MCF 10A (cell line): ENCODE measurements at regions not wholly inside any gene's neighbourhood (a gene's known extent, or its start where the extent isn't known, plus 50 kb on each side); places are given as distances from the start of the nearest gene placed in this dataset.

Experiments used
- BruUV-seq: library from RNA; stranded (reverse); fragments of 400-500 nt; replicated peaks from 2 replicates; lab custom pipeline; 2021; lab: Mats Ljungman, UMichigan
- CTCF ChIA-PET: fragments of 300-600 bp; sonication (Branson Sonifier 250); formaldehyde crosslinking; extraction: SDS; loops from one replicate; lab custom pipeline; 2021; ENCODE audit warnings: antibody characterized with exemption, inconsistent platforms; lab: Yijun Ruan, JAX
- POLR2A ChIA-PET: fragments of 300-600, 350-650 bp; sonication (Branson Sonifier 250); formaldehyde crosslinking; extraction: SDS; loops from one replicate; lab custom pipeline; 2020; ENCODE audit warnings: antibody characterized with exemption, inconsistent platforms; lab: Yijun Ruan, JAX
- DNase-seq: peaks from one replicate; pipeline ENCODE4 v3.0.0-alpha.2; 2018; ENCODE audit not compliant: unreplicated experiment
- H3K27ac Mint-ChIP-seq: one replicate; pipeline ENCODE4 v1.8.0; 2022; ENCODE audit warnings: mild to moderate bottlenecking, low read depth, mixed read lengths; ENCODE audit not compliant: unreplicated experiment
- H3K27me3 Mint-ChIP-seq: one replicate; pipeline ENCODE4 v1.8.0; 2022; ENCODE audit warnings: mixed read lengths; ENCODE audit not compliant: insufficient read depth, unreplicated experiment
- H3K36me3 Mint-ChIP-seq: one replicate; pipeline ENCODE4 v1.8.0; 2022; ENCODE audit warnings: mild to moderate bottlenecking, moderate library complexity, mixed read lengths; ENCODE audit not compliant: insufficient read depth, unreplicated experiment
- H3K4me1 Mint-ChIP-seq: one replicate; pipeline ENCODE4 v1.8.0; 2022; ENCODE audit warnings: mixed read lengths; ENCODE audit not compliant: insufficient read depth, unreplicated experiment
- H3K4me3 Mint-ChIP-seq: one replicate; pipeline ENCODE4 v1.8.0; 2022; ENCODE audit warnings: mild to moderate bottlenecking, moderate library complexity, mixed read lengths; ENCODE audit not compliant: unreplicated experiment
- H3K9me3 Mint-ChIP-seq: one replicate; pipeline ENCODE4 v1.8.0; 2022; ENCODE audit warnings: mixed read lengths; ENCODE audit not compliant: unreplicated experiment
- CTCF ChIP-seq: fragments of 200-600 bp; IDR thresholded peaks from one replicate; pipeline ENCODE4 v1.8.0; 2022; ENCODE audit warnings: antibody characterized with exemption, mild to moderate bottlenecking; ENCODE audit not compliant: unreplicated experiment
- intact Hi-C: fragments of 100-400 bp; cut with micrococcal nuclease; formaldehyde crosslinking; loops from 2 replicates; pipeline ENCODE4 v1.14.1; 2022

GRCh38 chr13:77389625-77390000, 62.7 kb upstream of the MYCBP2 start:
- Mint-ChIP-seq H3K4me3 (no peak overlapping the region), H3K36me3 (no peaks in the 10 kb centered on the region), H3K4me1 (no peaks in the 10 kb centered on the region), H3K27ac (no peak overlapping the region), H3K27me3 (peaks cover 95% of the 10 kb centered on the region), H3K9me3 (no peaks in the 10 kb centered on the region)
- intact Hi-C loops = no loop called here
- no peak for TF ChIP-seq CTCF
- ChIA-PET CTCF (no interaction called here), POLR2A (interaction anchor here (0.8 kb wide), 1 partner anchor 59 kb away, joined by 3 read pairs; no protein-coding TSS in a partner anchor)
- BruUV-seq = no TSS peak
- no peak for DNase-seq

GRCh38 chr13:77388944-77389624, 62.2 kb upstream of the MYCBP2 start:
- H3K36me3 Mint-ChIP-seq = no peaks in the 10 kb centered on the region
- no peak overlapping the region for H3K27ac Mint-ChIP-seq
- H3K27me3 Mint-ChIP-seq = peaks cover 95% of the 10 kb centered on the region
- BruUV-seq = no TSS peak
- no peaks in the 10 kb centered on the region for H3K9me3 Mint-ChIP-seq
- no peaks in the 10 kb centered on the region for H3K4me1 Mint-ChIP-seq
- ChIA-PET CTCF (interaction anchor here (0.5 kb wide), 1 partner anchor 590 kb away, joined by 3 read pairs; no protein-coding TSS in a partner anchor), POLR2A (interaction anchor here (0.7 to 0.8 kb wide), 2 partner anchors 59 to 90 kb away, joined by 3 read pairs; no protein-coding TSS in a partner anchor)
- intact Hi-C loops = no loop called here
- no peak overlapping the region for H3K4me3 Mint-ChIP-seq
- no peak for DNase-seq
- TF ChIP-seq CTCF = no peak

- CTCF ChIA-PET = no interaction called here
- BruUV-seq = no TSS peak
- POLR2A ChIA-PET = interaction anchor here (0.6 kb wide), 1 partner anchor 8 kb away, joined by 3 read pairs; no protein-coding TSS in a partner anchor
- no peak for TF ChIP-seq CTCF
- Mint-ChIP-seq H3K27me3 (peaks cover 95% of the 10 kb centered on the region), H3K9me3 (no peaks in the 10 kb centered on the region), H3K4me3 (no peak overlapping the region), H3K27ac (no peak overlapping the region), H3K36me3 (no peaks in the 10 kb centered on the region), H3K4me1 (no peaks in the 10 kb centered on the region)
- intact Hi-C loops = no loop called here
- DNase-seq = no peak
Observed at GRCh38 chr13:77387607-77388200, 60.8 kb upstream of the MYCBP2 start.

GRCh38 chr13:77386880-77387606, 60.1 kb upstream of the MYCBP2 start:
- H3K36me3 Mint-ChIP-seq = no peaks in the 10 kb centered on the region
- ChIA-PET CTCF (no interaction called here), POLR2A (no interaction called here)

More at GRCh38 chr13:77386880-77387606, 60.1 kb upstream of the MYCBP2 start:
- intact Hi-C loops = no loop called here
- no peak for TF ChIP-seq CTCF
- H3K27me3 Mint-ChIP-seq = peaks cover 96% of the 10 kb centered on the region
- BruUV-seq = no TSS peak
- no peaks in the 10 kb centered on the region for H3K9me3 Mint-ChIP-seq
- no peak overlapping the region for H3K4me3 Mint-ChIP-seq
- no peaks in the 10 kb centered on the region for H3K4me1 Mint-ChIP-seq
- peak; percentile 57 for DNase-seq
- H3K27ac Mint-ChIP-seq = no peak overlapping the region
